GM19023 (cell line): ENCODE measurements at regions not wholly inside any gene's neighbourhood (a gene's known extent, or its start where the extent isn't known, plus 50 kb on each side); places are given as distances from the start of the nearest gene placed in this dataset.
"Not testable (repeated sequence)": the region's sequence is repeated elsewhere in the genome, so short reads cannot be mapped to it uniquely, and the experiment has no call there.

Experiments
- ATAC-seq: cut with Tn5 transposase; IDR thresholded peaks from one replicate; pipeline ENCODE4 v1.9.1; 2021; ENCODE audit warnings: mild to moderate bottlenecking, moderate library complexity; ENCODE audit not compliant: unreplicated experiment

GRCh38 chr6:4420160-4420865 is 284.9 kb upstream of the ECI2 start:
- ATAC-seq = no peak

GRCh38 chr6:4415549-4415948 is 280.2 kb upstream of the ECI2 start:
- ATAC-seq = no peak

- ATAC-seq = not testable (repeated sequence)
These were observed 278.7 kb upstream of the ECI2 start for GRCh38 chr6:4414078-4414477.

GRCh38 chr6:4413073-4413472 is 277.7 kb upstream of the ECI2 start:
- ATAC-seq = no peak

- no peak for ATAC-seq
These were observed 277.1 kb upstream of the ECI2 start for GRCh38 chr6:4412488-4412887.

GRCh38 chr6:4412077-4412476 is 276.7 kb upstream of the ECI2 start:
- ATAC-seq = no peak

GRCh38 chr6:4407710-4408109 is 272.3 kb upstream of the ECI2 start:
- peak; percentile 92 for ATAC-seq

GRCh38 chr6:4405621-4406212 is 270.3 kb upstream of the ECI2 start:
- no peak for ATAC-seq

- no peak for ATAC-seq
These were observed 269.0 kb upstream of the ECI2 start for GRCh38 chr6:4404415-4404814.

- no peak for ATAC-seq
These were observed 268.5 kb upstream of the ECI2 start for GRCh38 chr6:4403828-4404227.

GRCh38 chr6:4403023-4403752 is 267.8 kb upstream of the ECI2 start:
- ATAC-seq = no peak

GRCh38 chr6:4402477-4402976 is 267.2 kb upstream of the ECI2 start:
- no peak for ATAC-seq

- ATAC-seq = no peak
These were observed 266.3 kb upstream of the ECI2 start for GRCh38 chr6:4401408-4402368.

- ATAC-seq = no peak
These were observed 264.3 kb upstream of the ECI2 start for GRCh38 chr6:4399656-4400055.

GRCh38 chr6:4398791-4399190 is 263.4 kb upstream of the ECI2 start:
- no peak for ATAC-seq

- no peak for ATAC-seq
These were observed 261.9 kb upstream of the ECI2 start for GRCh38 chr6:4397307-4397706.

- no peak for ATAC-seq
These were observed 260.7 kb upstream of the ECI2 start for GRCh38 chr6:4396044-4396443.

- no peak for ATAC-seq
These were observed 260.0 kb upstream of the ECI2 start for GRCh38 chr6:4395386-4395785.

GRCh38 chr6:4394786-4395185 is 259.4 kb upstream of the ECI2 start:
- ATAC-seq = no peak

GRCh38 chr6:4388675-4389074 is 253.3 kb upstream of the ECI2 start:
- no peak for ATAC-seq

GRCh38 chr6:4384656-4385055 is 249.3 kb upstream of the ECI2 start:
- ATAC-seq = no peak
